ENCODE measurements at regions not wholly inside any gene's neighbourhood (a gene's known extent, or its start where the extent isn't known, plus 50 kb on each side); places are given as distances from the start of the nearest gene placed in this dataset.

- DNase-seq, result no peak
Observed at GRCh38 chr1:25055324-25055780, 125.3 kb upstream of the RUNX3 start.

- DNase-seq, result no peak
Observed at GRCh38 chr1:25054526-25055323, 124.6 kb upstream of the RUNX3 start.

- DNase-seq, result no peak
Observed at GRCh38 chr1:25053576-25054250, 123.6 kb upstream of the RUNX3 start.

GRCh38 chr1:25051906-25052305, 121.8 kb upstream of the RUNX3 start:
- DNase-seq, result no peak

GRCh38 chr1:25051504-25051903, 121.4 kb upstream of the RUNX3 start:
- no peak for DNase-seq

GRCh38 chr1:25050165-25050564, 120.1 kb upstream of the RUNX3 start:
- no peak for DNase-seq

- DNase-seq, result no peak
Observed at GRCh38 chr1:25049190-25049589, 119.1 kb upstream of the RUNX3 start.

- no peak for DNase-seq
Observed at GRCh38 chr1:25048728-25049127, 118.7 kb upstream of the RUNX3 start.

- DNase-seq, result no peak
Observed at GRCh38 chr1:25047506-25048240, 117.6 kb upstream of the RUNX3 start.

GRCh38 chr1:25046194-25046532, 116.1 kb upstream of the RUNX3 start:
- no peak for DNase-seq

- no peak for DNase-seq
Observed at GRCh38 chr1:25045480-25046193, 115.6 kb upstream of the RUNX3 start.

GRCh38 chr1:25043228-25043580, 113.1 kb upstream of the RUNX3 start:
- DNase-seq, result no peak

GRCh38 chr1:25042331-25043227, 112.5 kb upstream of the RUNX3 start:
- DNase-seq, result no peak

- no peak for DNase-seq
Observed at GRCh38 chr1:25041916-25042315, 111.8 kb upstream of the RUNX3 start.

- DNase-seq, result no peak
Observed at GRCh38 chr1:25040122-25040685, 110.1 kb upstream of the RUNX3 start.

- DNase-seq, result no peak
Observed at GRCh38 chr1:25039229-25039628, 109.2 kb upstream of the RUNX3 start.

GRCh38 chr1:25038699-25039098, 108.6 kb upstream of the RUNX3 start:
- DNase-seq, result no peak

- DNase-seq, result no peak
Observed at GRCh38 chr1:25037174-25038074, 107.3 kb upstream of the RUNX3 start.

GRCh38 chr1:25036117-25036546, 106.1 kb upstream of the RUNX3 start:
- no peak for DNase-seq

GRCh38 chr1:25035523-25036116, 105.5 kb upstream of the RUNX3 start:
- DNase-seq, result no peak

Data from left hindlimb (tissue), 1 donor.